ENCODE measurements at regions not wholly inside any gene's neighbourhood (a gene's known extent, or its start where the extent isn't known, plus 50 kb on each side); places are given as distances from the start of the nearest gene placed in this dataset.

- DNase-seq (ENCODE audit: low spot score in 2 of 2, unreplicated experiment in 2 of 2) = no peak
- Mint-ChIP-seq H3K36me3 (no peaks in the 10 kb centered on the region), H3K9me3 (no peaks in the 10 kb centered on the region), H3K4me1 (peaks cover 2% of the 10 kb centered on the region), H3K4me3 (no peak overlapping the region), H3K27me3 (ENCODE audit: low read depth) (peaks cover 2% of the 10 kb centered on the region), H3K27ac (no peak overlapping the region)
- TF ChIP-seq, protein P1, sequence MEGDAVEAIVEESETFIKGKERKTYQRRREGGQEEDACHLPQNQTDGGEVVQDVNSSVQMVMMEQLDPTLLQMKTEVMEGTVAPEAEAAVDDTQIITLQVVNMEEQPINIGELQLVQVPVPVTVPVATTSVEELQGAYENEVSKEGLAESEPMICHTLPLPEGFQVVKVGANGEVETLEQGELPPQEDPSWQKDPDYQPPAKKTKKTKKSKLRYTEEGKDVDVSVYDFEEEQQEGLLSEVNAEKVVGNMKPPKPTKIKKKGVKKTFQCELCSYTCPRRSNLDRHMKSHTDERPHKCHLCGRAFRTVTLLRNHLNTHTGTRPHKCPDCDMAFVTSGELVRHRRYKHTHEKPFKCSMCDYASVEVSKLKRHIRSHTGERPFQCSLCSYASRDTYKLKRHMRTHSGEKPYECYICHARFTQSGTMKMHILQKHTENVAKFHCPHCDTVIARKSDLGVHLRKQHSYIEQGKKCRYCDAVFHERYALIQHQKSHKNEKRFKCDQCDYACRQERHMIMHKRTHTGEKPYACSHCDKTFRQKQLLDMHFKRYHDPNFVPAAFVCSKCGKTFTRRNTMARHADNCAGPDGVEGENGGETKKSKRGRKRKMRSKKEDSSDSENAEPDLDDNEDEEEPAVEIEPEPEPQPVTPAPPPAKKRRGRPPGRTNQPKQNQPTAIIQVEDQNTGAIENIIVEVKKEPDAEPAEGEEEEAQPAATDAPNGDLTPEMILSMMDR (IDR thresholded peaks at IDR 0.05; ENCODE audit: unreplicated experiment) = no peak
Measured at GRCh38 chr1:190738317-190738716, 260.7 kb upstream of the BRINP3 start.

DNA sequence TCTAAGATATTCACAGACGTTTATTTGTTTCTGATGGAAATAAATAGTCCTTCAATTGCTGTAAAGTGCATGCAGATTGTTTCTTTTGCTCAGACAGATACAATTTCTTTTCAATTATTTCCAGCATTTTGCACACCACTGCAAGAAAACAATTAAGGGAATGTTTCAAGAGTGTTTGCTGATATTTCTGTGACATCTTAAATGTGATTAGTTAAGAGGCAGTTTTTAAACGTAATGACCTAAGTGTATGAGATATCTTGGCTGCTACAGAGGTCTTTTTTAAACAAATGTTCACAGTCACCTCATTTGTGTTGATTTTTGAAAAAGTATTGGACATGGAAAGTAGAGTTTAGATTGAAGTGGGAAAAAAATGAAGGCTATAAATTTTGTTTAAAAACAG is 262.3 kb upstream of the BRINP3 start:
- Mint-ChIP-seq H3K27me3 (ENCODE audit: low read depth) (peaks cover 4% of the 10 kb centered on the region), H3K4me3 (no peak overlapping the region), H3K9me3 (no peaks in the 10 kb centered on the region), H3K27ac (no peak overlapping the region), H3K36me3 (no peaks in the 10 kb centered on the region), H3K4me1 (peaks cover 2% of the 10 kb centered on the region)
- DNase-seq (ENCODE audit: low spot score in 2 of 2, unreplicated experiment in 2 of 2) = no peak
- TF ChIP-seq, protein P1 (IDR thresholded peaks at IDR 0.05; ENCODE audit: unreplicated experiment) = no peak

- TF ChIP-seq, protein P1 (IDR thresholded peaks at IDR 0.05; ENCODE audit: unreplicated experiment) = no peak
- peaks cover 11% of the 10 kb centered on the region for H3K4me1 Mint-ChIP-seq
- H3K27me3 Mint-ChIP-seq (ENCODE audit: low read depth) = peaks cover 6% of the 10 kb centered on the region
- no peaks in the 10 kb centered on the region for H3K9me3 Mint-ChIP-seq
- no peak overlapping the region for H3K27ac Mint-ChIP-seq
- no peak for DNase-seq (ENCODE audit: low spot score in 2 of 2, unreplicated experiment in 2 of 2)
- no peak overlapping the region for H3K4me3 Mint-ChIP-seq
- H3K36me3 Mint-ChIP-seq = no peaks in the 10 kb centered on the region
Measured at GRCh38 chr1:190747704-190748103, 270.0 kb upstream of the BRINP3 start.

- no peak for DNase-seq (ENCODE audit: low spot score in 2 of 2, unreplicated experiment in 2 of 2)
- no peaks in the 10 kb centered on the region for H3K9me3 Mint-ChIP-seq
- H3K27ac Mint-ChIP-seq = no peak overlapping the region
- no peak overlapping the region for H3K4me3 Mint-ChIP-seq
- TF ChIP-seq, protein P1 (IDR thresholded peaks at IDR 0.05; ENCODE audit: unreplicated experiment) = no peak
- peaks cover 4% of the 10 kb centered on the region for H3K27me3 Mint-ChIP-seq (ENCODE audit: low read depth)
- H3K36me3 Mint-ChIP-seq = no peaks in the 10 kb centered on the region
- H3K4me1 Mint-ChIP-seq = peaks cover 13% of the 10 kb centered on the region
Measured at GRCh38 chr1:190752131-190752530, 274.5 kb upstream of the BRINP3 start.

- Mint-ChIP-seq H3K36me3 (no peaks in the 10 kb centered on the region), H3K27ac (no peak overlapping the region), H3K4me1 (peaks cover 4% of the 10 kb centered on the region), H3K4me3 (no peak overlapping the region), H3K27me3 (ENCODE audit: low read depth) (peaks cover 6% of the 10 kb centered on the region), H3K9me3 (no peaks in the 10 kb centered on the region)
- TF ChIP-seq, protein P1 (IDR thresholded peaks at IDR 0.05; ENCODE audit: unreplicated experiment) = no peak
- DNase-seq (ENCODE audit: low spot score in 2 of 2, unreplicated experiment in 2 of 2) = no peak
Measured at GRCh38 chr1:190754666-190755065, 277.0 kb upstream of the BRINP3 start.

DNA sequence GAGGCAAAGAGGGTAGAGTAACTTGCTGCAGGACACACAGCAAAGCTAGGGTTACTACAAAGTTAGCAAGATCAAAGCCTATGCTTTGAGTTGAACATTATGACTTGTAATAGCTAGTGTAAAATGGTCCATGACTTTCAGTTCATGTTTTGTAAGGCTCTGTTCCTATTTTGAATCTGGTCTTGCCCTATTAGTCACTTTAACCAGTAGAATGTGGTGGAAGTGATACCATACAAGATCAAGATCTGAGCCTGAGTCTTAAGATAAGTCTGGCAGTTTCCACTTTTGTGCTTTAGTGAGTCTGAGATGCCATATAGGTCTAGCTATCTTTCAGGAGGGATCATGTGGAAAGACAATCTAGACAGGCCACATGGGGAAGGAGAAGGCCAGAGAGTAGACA is 282.1 kb upstream of the BRINP3 start:
- Mint-ChIP-seq H3K36me3 (no peaks in the 10 kb centered on the region), H3K4me3 (no peak overlapping the region), H3K27ac (no peak overlapping the region), H3K4me1 (no peaks in the 10 kb centered on the region), H3K27me3 (ENCODE audit: low read depth) (peaks cover 6% of the 10 kb centered on the region), H3K9me3 (no peaks in the 10 kb centered on the region)
- TF ChIP-seq, protein P1 (IDR thresholded peaks at IDR 0.05; ENCODE audit: unreplicated experiment) = no peak
- no peak for DNase-seq (ENCODE audit: low spot score in 2 of 2, unreplicated experiment in 2 of 2)
